ENCODE measurements at regions not wholly inside any gene's neighbourhood (a gene's known extent, or its start where the extent isn't known, plus 50 kb on each side); places are given as distances from the start of the nearest gene placed in this dataset.

- no peak for TF ChIP-seq GTF2F1 (IDR thresholded peaks at IDR 0.05; ENCODE audit: low read depth, low read length)
- no peak for TF ChIP-seq CHAMP1 (IDR thresholded peaks at IDR 0.05)
- peak in 1 of 3 experiments; percentile 53; a peak in 2 of 6 replicates for TF ChIP-seq ZBTB11 (CRISPR knock-in tag; IDR thresholded peaks at IDR 0.05)
- peak in 1 of 2 experiments; percentile 62; a peak in 1 of 4 replicates for TF ChIP-seq ZMIZ1 (IDR thresholded peaks at IDR 0.05; ENCODE audit: low read depth in 2 of 2, low read length in 2 of 2)
- no peak for TF ChIP-seq NCOA2 (IDR thresholded peaks at IDR 0.05; ENCODE audit: partially characterized antibody in 2 of 2)
- TF ChIP-seq MNT (conservative IDR thresholded peaks at IDR 0.05), result no peak; a peak in 1 of 4 replicates
- 0 out of 2 replicates have a peak, but pooled peaks have one; percentile 63 for TF ChIP-seq BRD4 (IDR thresholded peaks at IDR 0.05)
Measured at GRCh38 chr3:196140224-196140623, 58.3 kb upstream of the TFRC start (continued).

All from K562 (cell line).